ENCODE measurements at regions not wholly inside any gene's neighbourhood (a gene's known extent, or its start where the extent isn't known, plus 50 kb on each side); places are given as distances from the start of the nearest gene placed in this dataset.

- no peak for TF ChIP-seq CTCF (conservative IDR thresholded peaks at IDR 0.05; ENCODE audit: low read depth, low read length)
- no peak for TF ChIP-seq EZH2 (IDR thresholded peaks at IDR 0.05; ENCODE audit: borderline replicate concordance, low read depth, low read length, poor library complexity, severe bottlenecking)
These were observed 325.4 kb downstream of the ZEB2 start for GRCh38 chr2:144194326-144195071.
